ENCODE measurements at regions not wholly inside any gene's neighbourhood (a gene's known extent, or its start where the extent isn't known, plus 50 kb on each side); places are given as distances from the start of the nearest gene placed in this dataset.

DNA sequence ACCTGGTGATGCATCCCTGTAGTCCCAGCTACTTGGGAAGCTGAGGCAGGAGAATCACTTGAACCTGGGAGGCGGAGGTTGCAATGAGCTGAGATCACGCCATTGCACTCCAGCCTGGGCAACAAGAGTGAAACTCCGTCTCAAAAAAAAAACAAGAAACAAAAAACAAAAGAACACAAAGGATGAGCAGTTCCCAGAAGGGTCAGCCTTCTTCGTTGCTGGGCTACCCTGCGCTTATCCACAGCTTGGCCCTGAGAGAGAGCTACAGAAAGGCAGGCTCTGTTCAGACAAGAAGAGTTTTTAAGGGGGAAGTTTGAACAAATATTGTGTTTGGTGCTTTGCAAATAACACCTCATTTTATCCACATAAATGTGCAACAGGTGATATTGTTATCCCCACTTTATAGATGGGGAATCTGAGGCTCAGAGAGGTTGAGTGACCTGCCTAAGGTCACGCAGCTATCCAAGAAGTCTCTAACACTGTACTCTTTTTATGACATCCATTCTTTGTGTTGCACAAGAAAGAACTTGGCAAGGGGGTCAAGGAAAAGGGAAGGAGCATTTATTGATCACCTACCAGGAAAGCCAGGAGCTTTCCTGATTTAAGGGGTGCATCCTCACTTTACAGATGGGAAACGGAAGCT is 63.7 kb upstream of the NEURL1B start:
- no peaks in the 10 kb centered on the region for H3K36me3 ChIP-seq (ENCODE audit: control insufficient read depth in 3 of 3, insufficient read depth in 3 of 3, low read length in 3 of 3)
- H3K9me3 ChIP-seq (ENCODE audit: control insufficient read depth in 3 of 3, low read length in 3 of 3), result no peaks in the 10 kb centered on the region
- no peak overlapping the region for H3K9ac ChIP-seq (ENCODE audit: low read depth in 1 of 3, low read length in 3 of 3)
- H3K27me3 ChIP-seq (ENCODE audit: control insufficient read depth in 3 of 3, insufficient read depth in 3 of 3, low read length in 3 of 3), result no peaks in the 10 kb centered on the region
- peaks cover 4 to 16% (median 9%) of the 10 kb centered on the region in 3 donors for H3K4me1 ChIP-seq (ENCODE audit: control insufficient read depth in 3 of 3, insufficient read depth in 3 of 3, low read length in 3 of 3)
- no peak overlapping the region for H3K4me3 ChIP-seq (ENCODE audit: low read length in 3 of 3)
- H3K27ac ChIP-seq (ENCODE audit: low read depth, low read length), result no peak overlapping the region

DNA sequence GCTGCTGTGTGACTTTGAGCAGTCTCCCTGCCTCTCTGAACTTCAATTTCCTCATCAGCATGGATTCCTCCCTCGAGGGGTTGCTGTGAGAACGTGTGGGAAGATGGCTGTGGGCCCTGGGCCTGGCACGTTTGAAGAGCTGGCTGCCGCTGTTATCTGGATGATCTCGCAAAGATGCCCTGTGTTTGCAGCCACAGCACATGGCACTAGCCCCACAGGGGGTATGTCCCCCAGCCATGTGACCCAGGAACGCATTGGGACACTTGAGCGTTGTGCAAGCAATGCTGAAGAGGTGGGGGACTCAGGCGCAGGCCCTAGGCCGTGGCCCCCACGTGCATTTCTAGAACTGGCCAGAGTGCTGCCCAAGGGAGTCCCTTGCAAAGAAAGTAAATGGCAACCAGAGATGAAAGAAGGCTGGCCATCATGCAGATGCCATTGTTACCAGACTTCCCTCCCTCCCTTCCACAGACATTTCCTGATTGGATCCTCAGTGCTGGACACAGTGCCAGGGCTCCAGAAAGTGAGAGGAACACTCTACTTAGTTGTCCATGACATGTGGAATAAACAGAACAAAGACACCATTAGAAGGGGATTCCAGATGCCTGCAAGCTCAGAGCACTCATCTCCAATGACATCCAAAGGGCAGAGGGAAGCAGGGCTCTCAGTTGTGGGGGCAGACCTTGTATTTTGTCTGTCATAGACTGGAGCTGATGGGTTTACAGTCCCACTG is 65.1 kb upstream of the NEURL1B start:
- H3K9ac ChIP-seq (ENCODE audit: low read depth in 1 of 3, low read length in 3 of 3), result no peak overlapping the region
- H3K36me3 ChIP-seq (ENCODE audit: control insufficient read depth in 3 of 3, insufficient read depth in 3 of 3, low read length in 3 of 3), result no peaks in the 10 kb centered on the region
- H3K4me3 ChIP-seq (ENCODE audit: low read length in 3 of 3), result no peak overlapping the region
- H3K27ac ChIP-seq (ENCODE audit: low read depth, low read length), result no peak overlapping the region
- H3K4me1 ChIP-seq (ENCODE audit: control insufficient read depth in 3 of 3, insufficient read depth in 3 of 3, low read length in 3 of 3), result peaks cover 9 to 16% (median 10%) of the 10 kb centered on the region in 3 donors
- H3K27me3 ChIP-seq (ENCODE audit: control insufficient read depth in 3 of 3, insufficient read depth in 3 of 3, low read length in 3 of 3), result peaks cover 0 to 2% (median 0%) of the 10 kb centered on the region in 3 donors
- H3K9me3 ChIP-seq (ENCODE audit: control insufficient read depth in 3 of 3, low read length in 3 of 3), result no peaks in the 10 kb centered on the region

DNA sequence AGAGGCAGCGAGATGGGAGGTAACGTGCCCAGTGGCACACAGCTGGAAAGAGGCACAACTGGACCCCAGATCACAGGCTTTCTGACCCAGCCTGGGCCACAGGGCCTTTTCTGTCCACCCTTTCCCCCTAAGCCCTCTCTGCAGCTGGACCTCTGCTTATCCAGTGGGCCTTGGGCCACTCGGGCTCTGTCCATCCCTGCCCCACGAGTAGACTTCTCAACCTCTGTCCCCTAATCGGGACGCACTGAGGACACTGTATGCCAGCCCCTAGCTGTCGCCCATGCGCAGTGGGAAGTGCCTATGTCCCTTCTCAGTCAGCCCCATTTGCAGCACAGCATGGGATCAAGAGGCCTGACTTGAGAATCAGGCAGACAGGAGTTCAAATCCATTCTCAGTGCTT is 65.6 kb upstream of the NEURL1B start:
- Histone ChIP-seq H3K36me3 (ENCODE audit: control insufficient read depth in 3 of 3, insufficient read depth in 3 of 3, low read length in 3 of 3) (no peaks in the 10 kb centered on the region), H3K9me3 (ENCODE audit: control insufficient read depth in 3 of 3, low read length in 3 of 3) (no peaks in the 10 kb centered on the region), H3K4me3 (ENCODE audit: low read length in 3 of 3) (no peak overlapping the region), H3K27me3 (ENCODE audit: control insufficient read depth in 3 of 3, insufficient read depth in 3 of 3, low read length in 3 of 3) (peaks cover 0 to 2% (median 0%) of the 10 kb centered on the region in 3 donors), H3K27ac (ENCODE audit: low read depth, low read length) (peak overlapping the region; percentile 3), H3K9ac (ENCODE audit: low read depth in 1 of 3, low read length in 3 of 3) (no peak overlapping the region), H3K4me1 (ENCODE audit: control insufficient read depth in 3 of 3, insufficient read depth in 3 of 3, low read length in 3 of 3) (peaks cover 9 to 17% (median 10%) of the 10 kb centered on the region in 3 donors)

DNA sequence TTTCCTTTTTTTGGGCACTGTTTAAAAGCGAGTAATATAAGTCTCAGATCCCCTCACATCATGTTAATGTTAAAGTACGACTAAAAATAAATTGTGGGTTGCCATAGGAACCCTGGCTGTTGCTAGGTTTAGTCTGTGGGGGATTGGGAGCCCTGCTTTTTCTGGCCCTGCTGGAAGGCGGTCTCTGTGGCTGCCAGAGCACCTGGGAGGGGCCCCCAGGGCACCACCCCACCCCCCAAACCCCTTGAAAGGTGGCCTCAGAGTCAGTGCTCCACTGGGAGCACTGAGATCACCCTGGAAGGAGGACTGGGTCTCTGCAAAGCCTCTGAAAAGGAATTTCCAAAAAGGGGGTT is 66.2 kb upstream of the NEURL1B start:
- Histone ChIP-seq H3K27ac (ENCODE audit: low read depth, low read length) (peak overlapping the region; percentile 3), H3K9me3 (ENCODE audit: control insufficient read depth in 3 of 3, low read length in 3 of 3) (no peaks in the 10 kb centered on the region), H3K4me3 (ENCODE audit: low read length in 3 of 3) (no peak overlapping the region), H3K27me3 (ENCODE audit: control insufficient read depth in 3 of 3, insufficient read depth in 3 of 3, low read length in 3 of 3) (peaks cover 0 to 2% (median 0%) of the 10 kb centered on the region in 3 donors), H3K9ac (ENCODE audit: low read depth in 1 of 3, low read length in 3 of 3) (no peak overlapping the region), H3K36me3 (ENCODE audit: control insufficient read depth in 3 of 3, insufficient read depth in 3 of 3, low read length in 3 of 3) (no peaks in the 10 kb centered on the region), H3K4me1 (ENCODE audit: control insufficient read depth in 3 of 3, insufficient read depth in 3 of 3, low read length in 3 of 3) (peaks cover 5 to 19% (median 10%) of the 10 kb centered on the region in 3 donors)

DNA sequence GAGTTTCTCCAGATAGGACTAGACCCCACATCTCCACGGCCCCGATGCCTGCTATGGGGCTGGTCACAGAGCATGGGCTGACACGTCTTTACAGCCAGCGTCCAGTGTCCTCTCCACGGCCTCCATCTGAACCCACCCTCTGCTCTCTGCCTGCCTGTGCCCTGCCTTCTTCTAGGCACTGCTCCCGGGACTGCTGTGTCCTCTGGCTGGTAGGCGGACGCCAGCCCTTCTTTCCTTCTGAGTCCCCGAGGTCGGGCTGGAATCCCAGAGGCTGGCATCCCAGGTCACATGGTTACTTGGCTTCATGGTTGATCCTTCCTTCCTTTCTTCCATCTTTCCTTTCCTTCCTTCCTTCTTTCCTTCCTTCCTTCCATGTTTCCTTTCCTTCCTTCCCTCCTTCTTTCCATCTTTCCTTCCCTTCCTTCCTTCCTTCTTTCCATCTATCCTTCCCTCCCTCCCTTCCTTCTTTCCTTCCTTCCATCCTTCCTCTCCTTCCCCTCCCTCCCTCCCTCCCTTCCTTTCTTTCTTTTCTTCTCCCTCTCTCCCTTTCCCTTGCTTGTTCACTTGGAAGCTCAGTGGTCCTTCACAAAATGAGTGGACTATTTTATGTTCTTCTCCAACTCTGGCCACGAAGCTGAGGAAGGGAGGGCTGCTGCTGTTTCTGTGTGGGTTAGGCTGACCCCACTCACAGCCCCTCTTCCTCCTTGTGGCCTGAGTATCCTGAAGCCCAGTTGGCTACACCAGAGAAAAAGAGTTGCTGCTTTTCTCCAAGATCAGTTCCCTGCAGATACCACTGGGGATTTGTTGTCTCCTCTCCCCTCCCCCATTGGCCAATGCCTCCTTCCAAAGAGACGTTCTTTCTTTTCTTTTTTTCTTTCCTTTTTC is 66.8 kb upstream of the NEURL1B start:
- H3K36me3 ChIP-seq (ENCODE audit: control insufficient read depth in 3 of 3, insufficient read depth in 3 of 3, low read length in 3 of 3), result no peaks in the 10 kb centered on the region
- peak overlapping the region; percentile 30 for H3K27ac ChIP-seq (ENCODE audit: low read depth, low read length)
- H3K27me3 ChIP-seq (ENCODE audit: control insufficient read depth in 3 of 3, insufficient read depth in 3 of 3, low read length in 3 of 3), result peaks cover 0 to 2% (median 0%) of the 10 kb centered on the region in 3 donors
- peaks cover 3 to 19% (median 10%) of the 10 kb centered on the region in 3 donors for H3K4me1 ChIP-seq (ENCODE audit: control insufficient read depth in 3 of 3, insufficient read depth in 3 of 3, low read length in 3 of 3)
- H3K4me3 ChIP-seq (ENCODE audit: low read length in 3 of 3), result no peak overlapping the region
- H3K9ac ChIP-seq (ENCODE audit: low read depth in 1 of 3, low read length in 3 of 3), result peak overlapping the region in 1 of 3 donors; percentile 12
- no peaks in the 10 kb centered on the region for H3K9me3 ChIP-seq (ENCODE audit: control insufficient read depth in 3 of 3, low read length in 3 of 3)

DNA sequence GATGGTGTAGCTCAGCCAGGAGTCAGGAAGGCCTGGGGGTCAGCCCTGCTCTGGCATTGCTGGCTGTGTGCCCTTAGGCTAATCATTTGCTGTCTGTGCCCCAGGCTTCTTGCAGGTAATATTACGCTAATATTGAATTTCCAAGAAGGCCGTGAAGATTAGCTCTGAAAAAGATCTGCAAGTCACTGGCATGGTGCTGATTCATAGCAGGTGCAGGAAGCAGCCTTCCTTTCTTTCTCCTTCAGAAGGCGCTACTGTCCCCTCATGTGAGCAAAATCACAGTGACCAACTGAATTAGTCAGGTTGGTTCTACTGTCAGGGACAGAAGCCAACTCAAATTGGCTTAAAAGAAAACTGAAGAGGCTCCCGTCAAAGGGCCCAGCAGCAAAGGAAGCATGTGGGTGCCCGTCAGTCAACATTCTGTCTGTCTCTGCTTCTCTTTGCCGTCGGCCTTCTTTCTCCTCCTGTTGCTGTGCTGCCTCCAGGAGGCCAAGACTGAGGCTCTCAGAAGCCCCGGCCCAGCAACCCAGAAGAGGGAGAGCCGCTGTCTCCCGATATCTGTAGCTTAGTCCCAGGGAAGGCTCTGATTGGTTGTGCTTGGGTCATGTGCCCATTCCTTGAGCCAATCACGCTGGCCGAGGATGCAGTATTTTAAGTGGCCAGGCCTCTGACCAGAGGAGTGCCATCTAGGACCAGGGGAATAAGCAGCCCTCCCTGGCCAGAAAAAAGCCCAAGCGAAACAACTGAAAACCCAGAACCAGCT is 67.8 kb upstream of the NEURL1B start:
- Histone ChIP-seq H3K36me3 (ENCODE audit: control insufficient read depth in 3 of 3, insufficient read depth in 3 of 3, low read length in 3 of 3) (no peaks in the 10 kb centered on the region), H3K4me1 (ENCODE audit: control insufficient read depth in 3 of 3, insufficient read depth in 3 of 3, low read length in 3 of 3) (peaks cover 3 to 19% (median 10%) of the 10 kb centered on the region in 3 donors), H3K9me3 (ENCODE audit: control insufficient read depth in 3 of 3, low read length in 3 of 3) (no peaks in the 10 kb centered on the region), H3K27ac (ENCODE audit: low read depth, low read length) (peak overlapping the region; percentile 30), H3K4me3 (ENCODE audit: low read length in 3 of 3) (no peak overlapping the region), H3K9ac (ENCODE audit: low read depth in 1 of 3, low read length in 3 of 3) (no peak overlapping the region), H3K27me3 (ENCODE audit: control insufficient read depth in 3 of 3, insufficient read depth in 3 of 3, low read length in 3 of 3) (peaks cover 0 to 2% (median 0%) of the 10 kb centered on the region in 3 donors)

DNA sequence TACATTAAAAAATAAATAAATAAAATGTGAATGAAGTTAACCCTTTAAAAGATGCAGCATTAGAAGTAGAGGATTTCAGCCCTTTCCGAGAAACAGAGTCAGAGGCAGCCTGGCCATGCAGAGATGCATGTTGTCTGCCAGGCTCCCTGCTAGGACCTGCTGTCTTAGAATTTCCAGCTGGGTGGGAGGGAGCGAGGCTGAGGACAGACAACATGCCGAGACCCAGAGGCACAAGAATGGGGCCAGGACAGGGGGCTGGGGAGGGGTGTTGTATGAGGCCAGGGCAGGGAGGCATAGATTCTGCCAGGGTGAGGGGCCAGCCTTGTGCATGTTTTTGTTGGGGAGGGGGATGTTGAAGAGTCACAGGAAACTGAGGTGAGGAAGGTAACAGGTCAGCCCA is 68.6 kb upstream of the NEURL1B start:
- no peak overlapping the region for H3K4me3 ChIP-seq (ENCODE audit: low read length in 3 of 3)
- H3K27me3 ChIP-seq (ENCODE audit: control insufficient read depth in 3 of 3, insufficient read depth in 3 of 3, low read length in 3 of 3), result peaks cover 0 to 2% (median 0%) of the 10 kb centered on the region in 3 donors
- no peaks in the 10 kb centered on the region for H3K9me3 ChIP-seq (ENCODE audit: control insufficient read depth in 3 of 3, low read length in 3 of 3)
- H3K27ac ChIP-seq (ENCODE audit: low read depth, low read length), result no peak overlapping the region
- H3K36me3 ChIP-seq (ENCODE audit: control insufficient read depth in 3 of 3, insufficient read depth in 3 of 3, low read length in 3 of 3), result no peaks in the 10 kb centered on the region
- no peak overlapping the region for H3K9ac ChIP-seq (ENCODE audit: low read depth in 1 of 3, low read length in 3 of 3)
- peaks cover 3 to 19% (median 10%) of the 10 kb centered on the region in 3 donors for H3K4me1 ChIP-seq (ENCODE audit: control insufficient read depth in 3 of 3, insufficient read depth in 3 of 3, low read length in 3 of 3)

DNA sequence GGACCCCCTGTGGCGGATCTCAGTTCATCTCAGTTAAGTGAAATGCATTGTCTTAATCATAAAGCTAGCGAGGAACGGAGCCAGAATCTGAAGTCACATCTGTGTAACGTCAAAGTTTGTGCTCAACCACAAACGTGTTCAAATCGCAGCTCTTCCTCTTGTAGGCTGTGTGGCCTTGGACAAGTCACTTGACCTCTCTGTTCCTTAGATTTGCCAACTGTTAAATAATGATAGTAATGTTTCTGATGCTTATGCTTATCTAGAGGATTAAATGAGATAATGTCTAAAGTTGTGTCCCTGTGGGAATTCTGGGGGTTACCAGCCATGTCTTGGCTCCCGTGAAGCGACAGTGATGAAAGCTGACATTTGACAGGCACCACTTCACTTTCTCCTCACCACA is 69.2 kb upstream of the NEURL1B start:
- Histone ChIP-seq H3K9me3 (ENCODE audit: control insufficient read depth in 3 of 3, low read length in 3 of 3) (no peaks in the 10 kb centered on the region), H3K9ac (ENCODE audit: low read depth in 1 of 3, low read length in 3 of 3) (no peak overlapping the region), H3K4me3 (ENCODE audit: low read length in 3 of 3) (no peak overlapping the region), H3K27me3 (ENCODE audit: control insufficient read depth in 3 of 3, insufficient read depth in 3 of 3, low read length in 3 of 3) (peaks cover 0 to 2% (median 0%) of the 10 kb centered on the region in 3 donors), H3K36me3 (ENCODE audit: control insufficient read depth in 3 of 3, insufficient read depth in 3 of 3, low read length in 3 of 3) (no peaks in the 10 kb centered on the region), H3K27ac (ENCODE audit: low read depth, low read length) (no peak overlapping the region), H3K4me1 (ENCODE audit: control insufficient read depth in 3 of 3, insufficient read depth in 3 of 3, low read length in 3 of 3) (peaks cover 3 to 19% (median 10%) of the 10 kb centered on the region in 3 donors)

DNA sequence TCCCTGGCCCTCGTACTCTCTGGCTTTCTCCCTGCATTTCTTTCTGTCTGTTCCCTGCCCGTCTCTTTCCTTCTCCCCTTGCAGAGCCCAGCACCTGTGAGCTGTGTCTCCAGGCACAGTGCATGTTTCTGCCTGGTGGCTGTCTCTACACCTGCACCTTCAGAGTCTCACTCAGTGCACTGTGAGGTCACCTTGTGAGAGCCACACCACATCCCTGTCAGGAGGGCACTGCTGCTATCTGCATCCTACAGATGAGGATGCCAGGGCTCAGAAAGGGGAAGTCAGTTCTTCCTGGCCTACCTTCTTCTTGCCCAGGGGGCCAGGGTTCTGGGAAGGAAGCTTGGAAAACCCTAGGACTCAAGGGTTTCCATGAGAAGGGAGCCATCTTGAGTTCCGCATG is 69.7 kb upstream of the NEURL1B start:
- H3K36me3 ChIP-seq (ENCODE audit: control insufficient read depth in 3 of 3, insufficient read depth in 3 of 3, low read length in 3 of 3), result no peaks in the 10 kb centered on the region
- peaks cover 0 to 2% (median 0%) of the 10 kb centered on the region in 3 donors for H3K27me3 ChIP-seq (ENCODE audit: control insufficient read depth in 3 of 3, insufficient read depth in 3 of 3, low read length in 3 of 3)
- H3K4me3 ChIP-seq (ENCODE audit: low read length in 3 of 3), result no peak overlapping the region
- no peaks in the 10 kb centered on the region for H3K9me3 ChIP-seq (ENCODE audit: control insufficient read depth in 3 of 3, low read length in 3 of 3)
- no peak overlapping the region for H3K9ac ChIP-seq (ENCODE audit: low read depth in 1 of 3, low read length in 3 of 3)
- no peak overlapping the region for H3K27ac ChIP-seq (ENCODE audit: low read depth, low read length)
- peaks cover 3 to 19% (median 10%) of the 10 kb centered on the region in 3 donors for H3K4me1 ChIP-seq (ENCODE audit: control insufficient read depth in 3 of 3, insufficient read depth in 3 of 3, low read length in 3 of 3)

Measured in skeletal muscle tissue (tissue), 3 donors.